ENCODE measurements at regions not wholly inside any gene's neighbourhood (a gene's known extent, or its start where the extent isn't known, plus 50 kb on each side); places are given as distances from the start of the nearest gene placed in this dataset.

GRCh38 chr10:31130406-31130805, 98.7 kb upstream of the ZNF438 start:
- Histone ChIP-seq H3K36me3 (ENCODE audit: insufficient read depth, low read length) (no peaks in the 10 kb centered on the region), H3K4me2 (ENCODE audit: low read length) (no peak overlapping the region), H3K9me2 (ENCODE audit: low read depth, low read length) (no peaks in the 10 kb centered on the region), H3F3A (ENCODE audit: insufficient read depth, low read length) (no peaks in the 10 kb centered on the region), H3K4me3 (ENCODE audit: low read depth, low read length, poor library complexity, severe bottlenecking) (no peak overlapping the region), H2AFZ (ENCODE audit: low read length) (no peak overlapping the region), H3K9me3 (ENCODE audit: low read length) (no peaks in the 10 kb centered on the region), H4K20me1 (ENCODE audit: insufficient read depth, low read length) (no peaks in the 10 kb centered on the region), H3K4me1 (ENCODE audit: insufficient read depth, low read length, severe bottlenecking) (peaks cover 23% of the 10 kb centered on the region), H3K79me2 (ENCODE audit: insufficient read depth, low read length) (no peaks in the 10 kb centered on the region), H3K9ac (ENCODE audit: low read length) (no peak overlapping the region), H3K27ac (ENCODE audit: low read depth, low read length, poor library complexity, severe bottlenecking) (no peak overlapping the region), H3K27me3 (ENCODE audit: insufficient read depth, low read length) (no peaks in the 10 kb centered on the region)
- no peak for TF ChIP-seq CTCF (IDR thresholded peaks at IDR 0.05; ENCODE audit: low read length)
- no peak for TF ChIP-seq EZH2 (IDR thresholded peaks at IDR 0.05; ENCODE audit: borderline replicate concordance, low read length)

GRCh38 chr10:31131251-31131650, 99.6 kb upstream of the ZNF438 start:
- H3K4me1 ChIP-seq (ENCODE audit: insufficient read depth, low read length, severe bottlenecking): peaks cover 23% of the 10 kb centered on the region
- TF ChIP-seq EZH2 (IDR thresholded peaks at IDR 0.05; ENCODE audit: borderline replicate concordance, low read length) (no peak), CTCF (IDR thresholded peaks at IDR 0.05; ENCODE audit: low read length) (no peak)

GRCh38 chr10:31132681-31133244, 101.1 kb upstream of the ZNF438 start:
- Histone ChIP-seq H3K79me2 (ENCODE audit: insufficient read depth, low read length) (no peaks in the 10 kb centered on the region), H4K20me1 (ENCODE audit: insufficient read depth, low read length) (no peaks in the 10 kb centered on the region), H3K9me3 (ENCODE audit: low read length) (no peaks in the 10 kb centered on the region), H3K27me3 (ENCODE audit: insufficient read depth, low read length) (no peaks in the 10 kb centered on the region), H3K27ac (ENCODE audit: low read depth, low read length, poor library complexity, severe bottlenecking) (no peak overlapping the region), H3K4me2 (ENCODE audit: low read length) (no peak overlapping the region), H3K36me3 (ENCODE audit: insufficient read depth, low read length) (no peaks in the 10 kb centered on the region), H3F3A (ENCODE audit: insufficient read depth, low read length) (no peaks in the 10 kb centered on the region), H3K4me1 (ENCODE audit: insufficient read depth, low read length, severe bottlenecking) (peaks cover 33% of the 10 kb centered on the region), H3K9ac (ENCODE audit: low read length) (no peak overlapping the region), H3K4me3 (ENCODE audit: low read depth, low read length, poor library complexity, severe bottlenecking) (no peak overlapping the region), H2AFZ (ENCODE audit: low read length) (no peak overlapping the region), H3K9me2 (ENCODE audit: low read depth, low read length) (no peaks in the 10 kb centered on the region)
- no peak for TF ChIP-seq EZH2 (IDR thresholded peaks at IDR 0.05; ENCODE audit: borderline replicate concordance, low read length)
- no peak for TF ChIP-seq CTCF (IDR thresholded peaks at IDR 0.05; ENCODE audit: low read length)

More at GRCh38 chr10:31131251-31131650, 99.6 kb upstream of the ZNF438 start:
- Histone ChIP-seq H3F3A (ENCODE audit: insufficient read depth, low read length) (no peaks in the 10 kb centered on the region), H3K4me2 (ENCODE audit: low read length) (no peak overlapping the region), H3K9me3 (ENCODE audit: low read length) (no peaks in the 10 kb centered on the region), H3K27me3 (ENCODE audit: insufficient read depth, low read length) (no peaks in the 10 kb centered on the region), H3K27ac (ENCODE audit: low read depth, low read length, poor library complexity, severe bottlenecking) (no peak overlapping the region), H4K20me1 (ENCODE audit: insufficient read depth, low read length) (no peaks in the 10 kb centered on the region), H3K9ac (ENCODE audit: low read length) (no peak overlapping the region), H3K9me2 (ENCODE audit: low read depth, low read length) (no peaks in the 10 kb centered on the region), H3K36me3 (ENCODE audit: insufficient read depth, low read length) (no peaks in the 10 kb centered on the region), H3K79me2 (ENCODE audit: insufficient read depth, low read length) (no peaks in the 10 kb centered on the region), H3K4me3 (ENCODE audit: low read depth, low read length, poor library complexity, severe bottlenecking) (no peak overlapping the region), H2AFZ (ENCODE audit: low read length) (no peak overlapping the region)

Measured in OCI-LY1 (cell line).